Suppressor macrophage treated with lipopolysaccharide for 1 hour (primary cell): ENCODE measurements at regions not wholly inside any gene's neighbourhood (a gene's known extent, or its start where the extent isn't known, plus 50 kb on each side); places are given as distances from the start of the nearest gene placed in this dataset.

Source experiments
- DNase-seq, 3 donors: peaks; one replicate each; pipeline ENCODE4 v3.0.0-alpha.2; 2020 to 2022

DNA sequence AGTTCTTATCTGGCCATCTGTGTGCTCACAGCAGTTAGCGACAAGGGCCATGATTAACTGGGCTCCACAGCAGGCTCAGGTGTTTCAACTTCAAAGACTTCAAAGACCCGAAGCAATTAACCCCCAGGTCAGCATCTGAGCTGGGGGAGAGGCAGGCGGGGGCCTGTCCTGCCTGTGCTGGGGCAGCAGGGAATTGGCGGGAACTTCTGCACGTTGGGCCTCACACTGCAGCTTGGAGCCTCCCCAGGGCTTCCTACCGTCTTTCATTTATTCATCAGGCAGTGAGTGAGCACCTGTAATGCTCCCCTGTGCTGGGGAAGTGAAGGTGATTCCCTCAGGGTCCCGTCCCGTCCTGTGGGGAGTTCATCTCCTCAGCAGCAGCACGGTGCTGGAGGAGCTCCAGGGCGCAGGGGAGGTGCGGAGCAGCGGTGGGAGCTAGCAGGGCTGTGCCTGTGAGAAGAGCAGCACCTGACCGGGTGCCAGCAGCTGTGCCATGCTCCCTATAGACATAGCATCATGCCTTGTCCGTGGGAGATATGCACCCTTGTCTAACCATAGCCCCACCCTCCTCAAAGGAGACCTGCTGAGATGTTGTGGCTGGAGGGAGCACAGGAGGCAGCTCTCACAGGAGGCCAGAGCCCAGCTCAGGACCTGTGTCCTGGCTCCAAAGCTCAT lies 51.8 kb upstream of the FRMD1 start:
- no peak for DNase-seq

DNA sequence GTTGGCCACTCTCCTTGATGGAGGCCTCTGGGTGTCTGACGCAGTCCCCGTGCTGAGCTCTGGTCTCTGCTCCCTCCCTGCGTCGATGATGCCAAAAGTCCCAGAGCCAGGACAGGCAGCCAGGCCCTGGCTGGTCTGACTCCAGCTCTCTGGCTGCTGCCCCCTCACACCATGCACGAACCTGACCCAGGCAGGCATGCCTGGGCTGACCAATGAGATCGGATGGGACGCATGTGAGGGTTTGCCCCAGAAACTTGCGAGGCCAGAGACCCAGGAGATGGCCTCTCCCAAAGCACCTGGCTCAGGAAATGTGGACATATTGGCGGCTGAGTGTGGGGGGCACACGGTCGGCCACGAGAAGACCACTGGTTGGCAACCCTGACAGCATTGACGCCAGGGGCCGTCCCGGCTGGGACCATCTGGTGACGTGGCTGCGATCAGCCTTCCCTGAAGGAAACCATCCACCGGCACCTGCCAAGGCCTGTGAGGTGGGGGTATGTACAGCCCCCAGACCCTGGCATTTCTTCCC lies 51.2 kb upstream of the FRMD1 start:
- DNase-seq = no peak

DNA sequence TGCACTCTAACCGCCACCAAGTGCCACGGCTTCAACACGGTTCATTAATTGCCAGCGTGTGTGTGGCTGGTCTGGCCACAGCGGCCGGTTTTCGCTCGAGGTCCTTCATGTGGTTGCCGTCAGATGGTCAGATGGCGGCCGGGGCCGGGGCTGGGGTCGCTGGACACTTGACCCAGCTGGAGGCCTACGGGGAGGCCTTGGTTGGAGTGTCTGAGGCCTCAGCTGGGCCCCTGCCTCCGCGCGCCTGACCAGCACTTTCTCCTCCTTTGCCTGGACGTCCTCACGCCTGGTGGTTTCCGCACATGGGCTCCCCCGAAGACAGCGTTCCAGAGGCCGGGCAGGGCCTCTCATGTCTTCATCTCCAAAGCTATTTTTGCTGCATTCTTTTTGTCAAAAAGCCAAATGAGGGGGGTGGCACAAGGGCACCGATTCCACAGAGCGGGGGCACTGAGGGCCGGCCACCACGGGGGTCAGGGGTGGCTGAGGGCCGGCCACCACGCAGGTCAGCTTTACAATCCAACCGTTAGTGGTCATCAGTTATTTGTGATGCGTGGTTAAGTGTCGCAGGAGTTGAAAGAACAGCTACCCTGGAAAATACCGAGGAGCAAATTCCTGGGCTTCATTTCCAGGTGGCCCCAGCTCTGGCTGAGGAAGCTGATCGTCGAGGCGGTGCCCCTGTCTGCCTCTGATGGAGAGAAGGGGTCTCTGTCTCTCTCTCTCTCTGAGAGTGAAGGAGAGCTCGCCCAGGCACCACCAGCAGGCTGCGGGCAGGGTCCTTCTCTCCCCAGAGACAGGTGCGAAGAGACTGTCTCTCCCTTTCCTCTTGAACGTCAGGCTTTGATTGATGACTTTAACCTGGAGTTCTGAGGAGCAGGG lies 50.5 kb upstream of the FRMD1 start:
- no peak for DNase-seq

GRCh38 chr6:168128631-168129291 lies 49.7 kb upstream of the FRMD1 start:
- no peak for DNase-seq
